ENCODE measurements at regions not wholly inside any gene's neighbourhood (a gene's known extent, or its start where the extent isn't known, plus 50 kb on each side); places are given as distances from the start of the nearest gene placed in this dataset.
"Not testable (repeated sequence)": the region's sequence is repeated elsewhere in the genome, so short reads cannot be mapped to it uniquely, and the experiment has no call there.

DNA sequence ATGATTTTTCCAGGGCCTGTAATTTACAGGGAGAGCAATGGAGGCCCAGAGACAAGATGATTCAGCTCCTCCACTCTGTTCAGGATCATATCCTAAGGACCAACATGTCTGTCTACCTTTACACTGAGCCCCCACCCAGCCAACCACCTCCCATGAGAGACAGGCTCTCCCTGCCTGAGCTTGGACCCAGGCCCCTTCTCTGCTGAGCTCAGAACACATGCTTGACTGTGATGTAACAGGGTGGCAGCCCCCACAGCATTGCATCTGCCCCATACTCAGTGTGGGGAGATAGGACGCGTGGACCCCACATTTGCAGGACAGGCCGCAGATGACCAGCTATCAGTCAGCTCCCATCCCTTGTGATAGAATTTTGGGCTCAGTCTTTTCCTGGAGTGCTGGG lies 313.9 kb downstream of the ADGRD1 start:
- Mint-ChIP-seq H3K27ac (ENCODE audit: low read depth, unreplicated experiment) (peak overlapping the region; percentile 94), H3K4me1 (ENCODE audit: insufficient read depth, unreplicated experiment) (peaks cover 48% of the 10 kb centered on the region), H3K36me3 (ENCODE audit: insufficient read depth, unreplicated experiment) (no peaks in the 10 kb centered on the region), H3K4me3 (ENCODE audit: unreplicated experiment) (peak overlapping the region; percentile 50), H3K9me3 (ENCODE audit: unreplicated experiment) (no peaks in the 10 kb centered on the region), H3K27me3 (ENCODE audit: insufficient read depth, unreplicated experiment) (no peaks in the 10 kb centered on the region)
- no TSS peak for BruUV-seq (replicated peaks)
- POLR2A ChIA-PET: interaction anchor here (0.9 to 1.8 kb wide), 5 partner anchors 10 to 443 kb away, joined by 3 to 8 read pairs (median 4); partner anchors contain the start of gene SFSWAP
- intact Hi-C loops (cut with micrococcal nuclease): no loop called here
- no peak for DNase-seq (ENCODE audit: unreplicated experiment)
- CTCF ChIA-PET: no interaction called here
- TF ChIP-seq, protein P1, sequence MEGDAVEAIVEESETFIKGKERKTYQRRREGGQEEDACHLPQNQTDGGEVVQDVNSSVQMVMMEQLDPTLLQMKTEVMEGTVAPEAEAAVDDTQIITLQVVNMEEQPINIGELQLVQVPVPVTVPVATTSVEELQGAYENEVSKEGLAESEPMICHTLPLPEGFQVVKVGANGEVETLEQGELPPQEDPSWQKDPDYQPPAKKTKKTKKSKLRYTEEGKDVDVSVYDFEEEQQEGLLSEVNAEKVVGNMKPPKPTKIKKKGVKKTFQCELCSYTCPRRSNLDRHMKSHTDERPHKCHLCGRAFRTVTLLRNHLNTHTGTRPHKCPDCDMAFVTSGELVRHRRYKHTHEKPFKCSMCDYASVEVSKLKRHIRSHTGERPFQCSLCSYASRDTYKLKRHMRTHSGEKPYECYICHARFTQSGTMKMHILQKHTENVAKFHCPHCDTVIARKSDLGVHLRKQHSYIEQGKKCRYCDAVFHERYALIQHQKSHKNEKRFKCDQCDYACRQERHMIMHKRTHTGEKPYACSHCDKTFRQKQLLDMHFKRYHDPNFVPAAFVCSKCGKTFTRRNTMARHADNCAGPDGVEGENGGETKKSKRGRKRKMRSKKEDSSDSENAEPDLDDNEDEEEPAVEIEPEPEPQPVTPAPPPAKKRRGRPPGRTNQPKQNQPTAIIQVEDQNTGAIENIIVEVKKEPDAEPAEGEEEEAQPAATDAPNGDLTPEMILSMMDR (IDR thresholded peaks at IDR 0.05; ENCODE audit: unreplicated experiment): no peak

DNA sequence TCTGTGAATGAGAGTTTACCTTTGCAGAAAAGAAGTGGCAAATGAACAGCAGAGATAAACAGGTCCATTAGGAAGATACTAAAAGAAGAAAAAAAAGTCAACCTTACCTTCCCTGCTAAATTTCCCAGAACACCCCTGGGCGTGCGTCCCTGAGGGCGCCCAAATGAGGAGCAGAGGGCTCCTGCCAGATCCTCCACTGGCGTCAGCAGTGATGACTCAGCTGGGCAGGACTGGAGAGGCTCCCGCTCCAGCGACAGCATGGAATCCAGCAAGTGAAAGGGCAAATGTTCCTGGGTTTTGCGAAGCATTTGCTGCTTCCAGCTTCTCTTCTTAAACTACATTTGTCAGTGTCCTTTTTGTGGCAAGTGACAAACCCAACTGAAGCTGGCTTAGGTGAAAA lies 314.4 kb downstream of the ADGRD1 start:
- BruUV-seq (replicated peaks); H3K27ac Mint-ChIP-seq (ENCODE audit: low read depth, unreplicated experiment); H3K27me3 Mint-ChIP-seq (ENCODE audit: insufficient read depth, unreplicated experiment); CTCF ChIA-PET; H3K4me3 Mint-ChIP-seq (ENCODE audit: unreplicated experiment); POLR2A ChIA-PET; H3K9me3 Mint-ChIP-seq (ENCODE audit: unreplicated experiment); intact Hi-C loops (cut with micrococcal nuclease); H3K36me3 Mint-ChIP-seq (ENCODE audit: insufficient read depth, unreplicated experiment): not testable (repeated sequence)
- peak; percentile 61 for DNase-seq (ENCODE audit: unreplicated experiment)
- peaks cover 48% of the 10 kb centered on the region for H3K4me1 Mint-ChIP-seq (ENCODE audit: insufficient read depth, unreplicated experiment)

DNA sequence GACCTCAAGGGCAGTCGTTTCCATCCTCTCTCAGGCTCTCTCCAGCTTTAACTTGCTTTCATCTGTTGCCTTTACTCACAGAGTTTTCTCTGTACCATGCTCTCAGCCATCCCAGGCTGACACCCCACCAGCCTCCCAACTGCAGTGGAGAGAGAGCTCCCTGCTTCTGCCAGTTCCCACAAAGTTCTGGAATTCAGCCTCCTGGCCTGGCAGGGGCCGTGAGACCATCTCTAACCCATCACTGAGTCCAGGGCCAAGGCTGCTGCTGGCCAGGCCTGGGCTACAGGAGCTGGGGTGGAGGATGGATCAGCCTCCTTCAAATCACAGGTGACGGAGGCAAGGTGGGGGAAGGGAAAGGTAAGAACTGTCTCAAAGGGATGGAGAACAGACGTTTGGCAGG lies 314.9 kb downstream of the ADGRD1 start:
- CTCF ChIA-PET; DNase-seq (ENCODE audit: unreplicated experiment); intact Hi-C loops (cut with micrococcal nuclease); H3K36me3 Mint-ChIP-seq (ENCODE audit: insufficient read depth, unreplicated experiment); POLR2A ChIA-PET; BruUV-seq (replicated peaks); H3K27ac Mint-ChIP-seq (ENCODE audit: low read depth, unreplicated experiment); H3K27me3 Mint-ChIP-seq (ENCODE audit: insufficient read depth, unreplicated experiment); H3K9me3 Mint-ChIP-seq (ENCODE audit: unreplicated experiment); H3K4me3 Mint-ChIP-seq (ENCODE audit: unreplicated experiment): not testable (repeated sequence)
- peaks cover 48% of the 10 kb centered on the region for H3K4me1 Mint-ChIP-seq (ENCODE audit: insufficient read depth, unreplicated experiment)

DNA sequence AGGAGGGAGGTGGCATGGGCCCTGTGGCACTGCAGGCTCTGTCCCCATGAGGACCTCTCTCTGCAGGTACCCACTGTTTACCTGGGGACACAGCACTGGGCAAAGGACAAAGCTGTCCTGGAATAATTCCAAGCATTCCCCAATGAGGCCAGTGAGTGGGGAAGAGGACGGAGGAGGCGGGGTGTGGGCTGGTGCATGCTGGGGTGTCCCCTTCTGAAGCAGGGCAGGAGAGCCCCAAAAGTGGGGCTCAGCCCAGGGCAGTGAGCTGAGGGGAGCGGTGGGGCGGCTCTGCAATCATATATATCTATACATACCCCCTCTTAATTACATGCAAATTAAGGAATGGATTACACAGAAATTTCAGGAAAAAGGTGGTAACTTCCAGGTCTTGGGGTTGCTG lies 315.8 kb downstream of the ADGRD1 start:
- ChIA-PET CTCF (no interaction called here), POLR2A (no interaction called here)
- intact Hi-C loops (cut with micrococcal nuclease): no loop called here

GRCh38 chr12:131269977-131270376 lies 316.3 kb downstream of the ADGRD1 start:
- H3K9me3 Mint-ChIP-seq (ENCODE audit: unreplicated experiment); intact Hi-C loops (cut with micrococcal nuclease); H3K4me3 Mint-ChIP-seq (ENCODE audit: unreplicated experiment); H3K27ac Mint-ChIP-seq (ENCODE audit: low read depth, unreplicated experiment); BruUV-seq (replicated peaks); H3K27me3 Mint-ChIP-seq (ENCODE audit: insufficient read depth, unreplicated experiment); POLR2A ChIA-PET; CTCF ChIA-PET; H3K36me3 Mint-ChIP-seq (ENCODE audit: insufficient read depth, unreplicated experiment); DNase-seq (ENCODE audit: unreplicated experiment): not testable (repeated sequence)
- peaks cover 36% of the 10 kb centered on the region for H3K4me1 Mint-ChIP-seq (ENCODE audit: insufficient read depth, unreplicated experiment)

More for the DNA sequence above, 315.8 kb downstream of the ADGRD1 start:
- no peaks in the 10 kb centered on the region for H3K27me3 Mint-ChIP-seq (ENCODE audit: insufficient read depth, unreplicated experiment)
- no peak overlapping the region for H3K4me3 Mint-ChIP-seq (ENCODE audit: unreplicated experiment)
- no peak for DNase-seq (ENCODE audit: unreplicated experiment)
- H3K27ac Mint-ChIP-seq (ENCODE audit: low read depth, unreplicated experiment): no peak overlapping the region
- peaks cover 40% of the 10 kb centered on the region for H3K4me1 Mint-ChIP-seq (ENCODE audit: insufficient read depth, unreplicated experiment)
- BruUV-seq (replicated peaks): no TSS peak
- TF ChIP-seq, protein P1 (IDR thresholded peaks at IDR 0.05; ENCODE audit: unreplicated experiment): no peak
- H3K36me3 Mint-ChIP-seq (ENCODE audit: insufficient read depth, unreplicated experiment): no peaks in the 10 kb centered on the region
- no peaks in the 10 kb centered on the region for H3K9me3 Mint-ChIP-seq (ENCODE audit: unreplicated experiment)

DNA sequence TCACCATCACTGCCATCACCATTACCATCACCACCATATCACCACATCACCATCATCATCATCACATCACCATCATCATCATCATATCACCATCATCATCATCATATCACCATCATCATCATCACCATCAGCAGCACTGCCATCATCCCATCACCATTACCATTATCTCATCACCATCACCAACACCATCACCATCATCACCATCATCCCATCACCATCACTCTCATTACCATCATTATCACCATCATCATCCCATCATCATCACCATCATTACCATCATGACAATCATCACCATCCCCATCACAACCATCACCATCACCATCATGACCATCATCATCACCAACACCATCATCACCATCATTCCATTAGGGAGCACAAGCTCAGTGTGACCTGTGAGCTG lies 318.0 kb downstream of the ADGRD1 start:
- H3K4me3 Mint-ChIP-seq (ENCODE audit: unreplicated experiment): no peak overlapping the region
- BruUV-seq (replicated peaks): no TSS peak
- H3K27ac Mint-ChIP-seq (ENCODE audit: low read depth, unreplicated experiment): no peak overlapping the region
- TF ChIP-seq, protein P1 (IDR thresholded peaks at IDR 0.05; ENCODE audit: unreplicated experiment): no peak
- peaks cover 5% of the 10 kb centered on the region for H3K36me3 Mint-ChIP-seq (ENCODE audit: insufficient read depth, unreplicated experiment)
- peaks cover 31% of the 10 kb centered on the region for H3K4me1 Mint-ChIP-seq (ENCODE audit: insufficient read depth, unreplicated experiment)
- DNase-seq (ENCODE audit: unreplicated experiment): no peak
- ChIA-PET CTCF (no interaction called here), POLR2A (no interaction called here)
- intact Hi-C loops (cut with micrococcal nuclease): no loop called here
- no peaks in the 10 kb centered on the region for H3K9me3 Mint-ChIP-seq (ENCODE audit: unreplicated experiment)
- H3K27me3 Mint-ChIP-seq (ENCODE audit: insufficient read depth, unreplicated experiment): no peaks in the 10 kb centered on the region

GRCh38 chr12:131272283-131272814 lies 318.6 kb downstream of the ADGRD1 start:
- H3K4me3 Mint-ChIP-seq (ENCODE audit: unreplicated experiment); BruUV-seq (replicated peaks); H3K9me3 Mint-ChIP-seq (ENCODE audit: unreplicated experiment); intact Hi-C loops (cut with micrococcal nuclease); POLR2A ChIA-PET; DNase-seq (ENCODE audit: unreplicated experiment); H3K27ac Mint-ChIP-seq (ENCODE audit: low read depth, unreplicated experiment); H3K36me3 Mint-ChIP-seq (ENCODE audit: insufficient read depth, unreplicated experiment); H3K27me3 Mint-ChIP-seq (ENCODE audit: insufficient read depth, unreplicated experiment); CTCF ChIA-PET: not testable (repeated sequence)
- H3K4me1 Mint-ChIP-seq (ENCODE audit: insufficient read depth, unreplicated experiment): peaks cover 24% of the 10 kb centered on the region

All from MCF 10A (cell line).